ENCODE measurements at regions not wholly inside any gene's neighbourhood (a gene's known extent, or its start where the extent isn't known, plus 50 kb on each side); places are given as distances from the start of the nearest gene placed in this dataset.
"Not testable (repeated sequence)": the region's sequence is repeated elsewhere in the genome, so short reads cannot be mapped to it uniquely, and the experiment has no call there.

DNA sequence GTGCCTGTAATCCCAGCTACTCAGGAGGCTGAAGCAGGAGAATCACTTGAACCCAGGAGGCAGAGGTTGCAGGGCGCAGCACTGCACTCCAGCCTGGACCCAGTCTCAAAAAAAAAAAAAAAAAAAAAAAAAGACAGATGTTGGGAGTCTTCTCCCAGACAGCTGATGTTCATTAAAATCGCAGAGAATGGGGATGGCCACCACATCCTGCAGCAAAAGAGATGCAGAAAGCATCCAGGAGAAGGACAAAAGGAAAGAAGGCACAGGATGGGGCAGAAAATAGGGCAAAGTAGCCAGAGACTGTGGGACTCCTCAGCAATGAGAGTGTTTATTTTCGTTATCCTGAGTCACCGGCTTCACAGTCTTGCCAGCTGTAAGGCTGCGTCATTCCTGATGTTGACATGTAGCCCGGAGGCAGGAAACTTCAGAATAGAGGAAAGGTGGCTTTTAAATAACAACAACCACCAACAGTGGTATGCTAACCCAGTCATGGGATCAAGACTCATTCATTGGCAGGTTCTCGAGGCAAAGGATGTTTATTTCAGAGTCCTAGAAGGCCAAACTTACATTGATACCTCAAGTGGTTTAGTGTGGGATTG lies 149.5 kb upstream of the SVIL start:
- no peak for DNase-seq

DNA sequence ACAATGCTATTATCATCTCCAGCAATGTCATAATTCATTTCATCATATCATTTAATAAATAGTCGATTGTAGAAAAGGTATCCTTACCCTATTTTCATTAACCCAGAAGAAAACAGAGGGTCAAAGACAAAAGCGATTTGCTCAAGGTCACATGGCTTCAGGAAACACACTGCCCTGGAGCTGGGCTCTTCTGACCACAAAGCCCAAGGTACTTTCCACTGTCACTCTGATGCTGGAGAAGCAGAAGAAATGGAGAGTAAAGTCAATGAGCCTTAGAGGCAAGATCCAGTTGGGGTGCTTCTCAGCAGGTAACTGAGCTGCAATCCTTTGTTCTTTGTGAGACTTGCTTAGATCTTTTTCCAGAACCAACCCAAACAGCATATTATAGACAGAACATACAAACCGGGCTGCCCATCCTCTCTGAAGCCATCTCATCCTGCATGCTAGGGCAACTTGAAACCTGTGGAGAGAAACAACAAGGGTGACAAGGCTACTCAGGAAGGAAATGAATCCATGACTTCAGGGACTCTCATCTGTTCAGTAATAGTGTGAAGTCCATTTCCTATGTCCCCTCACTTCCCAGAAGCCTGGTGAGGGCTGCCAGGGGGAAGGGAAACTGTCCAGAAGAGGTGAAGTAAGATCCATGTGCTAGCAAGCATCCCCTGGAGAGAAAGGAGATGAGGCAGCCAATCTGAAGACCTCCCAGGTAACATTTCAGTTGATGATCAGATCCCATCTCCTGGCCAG lies 148.6 kb upstream of the SVIL start:
- no peak for DNase-seq

DNA sequence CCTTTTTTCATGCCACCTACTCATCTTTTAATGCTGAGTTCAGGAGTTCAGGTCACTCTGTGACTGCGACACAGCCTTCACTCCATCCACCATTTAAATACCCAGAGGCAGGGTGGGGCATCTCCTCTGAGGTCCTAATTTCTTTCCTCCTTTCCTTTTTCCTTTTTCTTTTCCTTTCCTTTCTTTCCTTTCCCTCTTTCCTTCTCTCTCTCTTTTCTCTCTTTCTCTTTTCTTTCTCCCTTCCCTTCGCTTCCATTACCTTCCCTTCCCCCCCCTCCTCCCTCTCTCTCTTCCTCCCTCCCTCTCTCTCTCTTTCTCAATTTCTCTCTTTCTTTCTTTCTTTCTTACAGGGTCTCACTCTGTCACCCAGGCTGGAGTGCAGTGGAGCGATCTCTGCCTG lies 145.9 kb upstream of the SVIL start:
- DNase-seq = no peak

DNA sequence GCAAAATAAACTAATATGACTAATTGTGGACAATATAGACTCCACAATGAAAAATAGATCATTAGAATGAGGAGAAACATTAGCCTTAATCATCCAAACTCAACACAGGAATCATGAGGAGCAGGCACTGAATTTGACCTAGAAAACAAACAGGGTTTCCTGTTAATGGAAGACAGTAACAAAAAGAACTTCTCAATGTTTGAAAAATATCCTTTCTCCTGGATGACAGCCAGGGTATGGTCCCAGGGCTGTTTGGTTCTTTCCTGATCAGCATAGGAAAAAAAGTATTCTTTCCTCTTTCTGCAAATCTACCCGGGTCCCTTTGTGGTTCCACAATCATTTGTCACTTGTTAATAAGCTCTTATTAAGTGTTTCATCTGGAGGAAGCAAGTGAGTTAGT lies 145.3 kb upstream of the SVIL start:
- DNase-seq = no peak

DNA sequence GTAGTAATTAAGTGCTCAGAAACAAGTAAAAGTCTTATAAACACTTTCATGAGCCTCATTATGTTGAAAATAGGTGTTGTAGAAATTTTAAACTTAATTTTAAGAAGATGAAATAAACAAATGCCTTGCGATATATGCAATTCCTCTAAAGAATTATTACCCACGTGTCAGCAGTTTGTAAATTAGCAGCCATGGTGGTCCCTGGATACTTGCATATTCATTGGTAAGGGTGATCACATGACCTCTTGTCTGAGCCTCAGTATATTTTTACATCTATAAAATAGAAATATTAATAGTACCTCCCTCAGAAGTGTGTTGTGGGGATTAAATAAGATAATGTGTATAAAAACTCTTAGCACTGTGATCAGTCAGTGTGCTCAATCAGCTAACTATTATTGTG lies 141.5 kb upstream of the SVIL start:
- DNase-seq = no peak

DNA sequence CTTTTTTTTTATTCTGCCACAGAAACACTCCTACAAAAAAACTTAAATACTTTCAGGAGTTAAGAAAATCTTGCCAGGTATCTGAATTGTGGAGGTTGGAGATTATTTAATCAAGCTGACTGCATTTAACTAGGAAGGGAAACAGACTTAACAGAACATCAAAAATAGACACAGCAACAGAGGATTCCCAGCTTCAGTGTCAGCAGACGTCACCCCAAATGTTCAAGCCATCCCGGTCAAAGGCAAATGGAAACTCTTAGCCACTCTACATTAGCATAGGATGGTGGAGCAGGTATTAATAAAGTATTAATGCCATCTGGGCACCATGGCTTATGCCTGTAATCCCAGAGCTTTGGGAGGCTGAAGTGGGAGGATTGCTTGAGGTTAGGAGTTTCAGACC lies 139.7 kb upstream of the SVIL start:
- no peak for DNase-seq

DNA sequence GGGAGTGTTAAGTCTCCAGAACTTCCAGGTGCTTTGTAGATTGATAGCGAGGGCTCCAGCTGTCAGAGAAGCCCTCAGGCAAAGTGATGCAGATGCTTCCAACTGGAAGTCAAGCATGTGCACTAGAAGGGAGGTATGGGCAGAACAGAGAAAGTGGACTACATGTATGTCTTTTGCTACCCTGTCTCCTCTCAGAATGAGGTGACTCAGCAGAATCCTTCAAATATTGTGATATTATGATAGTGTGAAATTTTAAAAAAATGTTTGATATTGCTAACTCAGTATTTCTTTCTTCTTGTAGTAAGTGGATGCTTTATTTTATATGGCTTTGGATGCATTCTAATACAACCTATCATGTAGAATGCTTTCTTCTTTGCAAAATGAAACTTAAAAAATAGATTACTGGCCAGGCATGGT lies 138.9 kb upstream of the SVIL start:
- no peak for DNase-seq

DNA sequence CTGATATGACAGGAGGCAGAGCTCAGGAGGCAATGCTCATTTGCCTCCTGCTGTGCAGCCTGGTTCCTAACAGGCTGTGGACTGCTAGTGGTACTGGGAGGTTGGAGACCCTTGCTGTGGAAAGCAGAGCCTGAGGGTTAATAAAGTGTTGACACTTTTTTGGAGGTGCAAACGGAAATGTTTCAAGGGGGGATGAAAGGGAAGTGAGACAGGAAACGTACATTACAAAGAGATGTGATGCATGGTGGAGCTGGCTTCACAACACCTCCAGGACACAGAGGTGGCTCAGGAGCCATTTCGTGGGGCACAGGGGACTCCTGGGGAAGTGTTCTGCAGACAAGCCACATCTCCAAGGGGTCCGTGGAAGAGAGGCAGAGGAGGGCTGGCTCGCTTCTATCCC lies 137.6 kb upstream of the SVIL start:
- DNase-seq = no peak

DNA sequence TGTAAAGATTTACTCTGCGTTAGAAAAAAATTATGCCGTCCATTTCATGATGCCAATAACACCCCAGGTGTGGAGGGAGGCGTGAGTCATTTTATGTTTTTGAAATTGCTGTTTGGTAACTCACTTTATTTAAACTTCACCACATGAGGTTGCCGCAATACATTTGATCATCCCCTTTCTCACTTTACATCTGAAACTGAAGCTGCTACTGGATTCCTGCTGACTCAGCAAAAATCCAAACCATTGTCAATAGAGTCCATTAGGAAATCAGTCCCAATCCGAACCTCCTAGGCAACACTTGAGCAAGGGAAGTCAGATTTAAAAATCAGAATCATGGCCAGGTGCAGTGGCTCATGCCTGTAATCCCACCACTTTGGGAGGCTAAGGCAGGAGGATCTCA lies 136.6 kb upstream of the SVIL start:
- DNase-seq = no peak

DNA sequence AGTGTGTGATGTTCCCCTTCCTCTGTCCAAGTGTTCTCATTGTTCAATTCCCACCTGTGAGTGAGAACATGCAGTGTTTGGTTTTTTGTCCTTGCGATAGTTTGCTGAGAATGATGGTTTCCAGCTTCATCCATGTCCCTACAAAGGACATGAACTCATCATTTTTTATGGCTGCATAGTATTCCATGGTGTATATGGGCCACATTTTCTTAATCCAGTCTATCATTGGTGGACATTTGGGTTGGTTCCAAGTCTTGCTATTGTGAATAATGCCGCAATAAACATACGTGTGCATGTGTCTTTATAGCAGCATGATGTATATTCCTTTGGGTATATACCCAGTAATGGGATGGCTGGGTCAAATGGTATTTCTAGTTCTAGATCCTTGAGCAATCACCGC lies 134.5 kb upstream of the SVIL start:
- not testable (repeated sequence) for DNase-seq

DNA sequence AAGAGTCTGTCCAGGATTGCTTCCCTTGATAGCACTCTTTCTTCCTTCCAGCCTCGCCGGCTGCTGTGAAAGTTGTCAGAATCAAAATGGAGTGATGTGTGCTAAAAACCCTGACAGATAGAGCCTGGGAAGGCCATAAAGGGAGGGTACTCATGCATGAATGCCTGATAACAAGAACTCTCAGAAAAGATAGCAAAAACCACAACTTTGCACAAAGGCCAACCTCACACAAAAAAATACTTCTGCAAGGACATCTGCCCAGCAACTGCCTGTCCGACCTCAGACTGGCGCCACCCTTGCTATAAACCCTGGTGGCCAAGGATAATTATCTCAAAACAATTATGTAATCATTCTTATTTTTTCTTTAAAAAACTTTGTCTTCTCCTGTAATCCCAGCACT lies 133.2 kb upstream of the SVIL start:
- DNase-seq = no peak

DNA sequence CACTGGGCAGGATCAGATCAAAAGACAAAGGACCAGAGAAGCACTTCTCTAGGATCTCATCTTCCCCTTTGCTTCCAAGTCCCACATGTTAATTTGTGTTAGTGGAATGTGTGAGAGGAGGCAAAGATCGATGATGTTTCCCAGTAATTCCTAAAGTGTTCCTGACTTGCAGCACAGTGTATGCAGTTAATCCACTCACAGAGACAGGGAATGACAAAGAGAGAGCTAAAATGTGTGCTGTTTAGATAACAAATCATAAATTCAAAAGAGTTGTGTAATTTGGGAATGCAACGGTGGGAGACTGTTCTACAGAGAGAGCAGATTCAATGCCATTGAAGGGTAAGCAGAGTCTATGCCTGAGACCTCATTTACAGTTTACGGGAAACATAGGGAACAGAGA lies 132.0 kb upstream of the SVIL start:
- no peak for DNase-seq

DNA sequence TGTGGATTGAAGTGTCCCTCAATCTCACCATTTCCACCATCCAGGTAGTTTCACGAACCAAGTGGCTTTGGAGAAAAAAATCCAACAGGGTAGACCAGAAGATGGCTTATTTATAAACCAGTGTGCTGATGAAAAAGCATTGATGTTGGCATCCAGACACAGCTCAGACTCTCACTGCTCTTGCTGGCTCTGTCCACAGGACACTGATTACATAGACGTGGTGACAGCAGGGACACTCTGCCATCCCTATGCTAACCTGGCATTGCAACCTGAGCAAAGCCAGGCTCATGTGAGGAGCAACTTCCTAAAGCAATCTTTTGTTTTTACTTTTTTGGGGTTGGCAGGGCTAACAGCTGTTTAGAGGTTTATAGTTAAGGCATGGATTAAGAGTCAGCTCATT lies 130.6 kb upstream of the SVIL start:
- no peak for DNase-seq

DNA sequence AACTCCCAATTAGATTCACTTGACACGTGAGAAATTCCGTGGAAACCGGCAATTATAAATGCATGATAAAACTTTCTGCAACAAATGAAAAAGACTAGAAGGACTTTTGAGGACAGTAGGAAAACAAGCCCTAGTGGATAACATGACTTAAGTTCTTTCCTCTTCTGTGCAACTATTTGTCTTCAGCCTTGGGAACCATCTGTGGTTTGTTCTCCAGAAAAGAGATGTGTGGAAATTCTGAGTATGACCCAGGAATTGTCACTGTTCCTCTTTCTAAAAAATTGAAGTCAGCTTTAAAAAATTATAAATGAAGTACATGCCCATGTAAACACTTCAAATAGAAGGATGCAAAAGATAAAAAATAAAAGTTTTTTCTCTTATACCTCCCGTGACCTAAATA lies 128.6 kb upstream of the SVIL start:
- no peak for DNase-seq

DNA sequence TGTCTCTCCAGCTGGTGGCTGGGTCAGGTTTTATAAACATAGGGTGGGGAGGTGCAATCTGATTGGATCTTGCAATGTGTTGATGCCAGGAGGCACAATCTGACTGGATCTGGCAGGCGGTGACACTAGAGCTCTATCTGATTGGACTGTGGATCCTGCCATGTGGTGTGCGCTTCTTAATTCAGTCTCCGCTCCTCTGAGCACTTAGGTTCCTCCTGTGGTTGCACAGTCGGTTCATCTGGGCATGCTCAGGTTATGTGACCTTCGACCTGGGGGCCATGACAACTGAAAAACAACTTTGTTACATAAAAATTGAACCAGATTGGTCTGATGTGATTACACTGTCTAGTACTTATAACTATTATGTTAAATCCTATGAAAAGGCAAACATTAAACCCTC lies 127.1 kb upstream of the SVIL start:
- DNase-seq = no peak

DNA sequence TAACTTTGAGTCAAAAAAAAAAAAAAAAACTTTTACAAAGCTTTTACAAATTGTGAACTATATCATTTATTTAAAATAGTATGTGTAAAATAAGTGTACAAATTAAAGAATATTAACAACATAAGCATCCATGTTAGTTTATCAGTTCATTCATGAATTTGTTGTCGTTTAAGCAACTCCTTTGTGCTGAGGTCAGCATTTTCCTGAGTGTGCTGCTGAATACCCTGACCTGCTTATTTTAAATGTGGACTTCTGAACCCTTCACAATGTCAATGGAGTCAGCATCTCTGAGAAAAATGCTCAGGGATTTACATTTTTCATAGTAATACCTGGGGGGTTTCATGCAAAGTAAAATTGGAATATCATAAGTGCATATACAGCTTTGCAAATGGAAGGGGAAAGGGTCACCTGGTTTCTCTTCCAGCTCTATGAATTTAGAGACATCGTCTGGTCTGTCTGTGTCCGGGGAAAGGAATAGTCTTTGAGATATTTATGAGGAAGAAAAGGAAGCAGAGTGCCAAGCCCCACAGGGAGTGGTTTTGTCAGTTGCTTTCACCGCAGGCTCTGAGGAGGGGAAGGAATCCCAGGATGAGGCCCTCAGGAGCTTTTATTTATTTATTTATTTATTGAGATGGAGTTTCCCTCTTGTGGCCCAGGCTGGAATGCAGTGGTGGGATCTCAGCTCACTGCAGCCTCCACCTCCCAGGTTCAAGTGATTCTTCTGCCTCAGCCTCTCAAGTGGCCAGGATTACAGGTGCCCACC lies 125.5 kb upstream of the SVIL start:
- no peak for DNase-seq

DNA sequence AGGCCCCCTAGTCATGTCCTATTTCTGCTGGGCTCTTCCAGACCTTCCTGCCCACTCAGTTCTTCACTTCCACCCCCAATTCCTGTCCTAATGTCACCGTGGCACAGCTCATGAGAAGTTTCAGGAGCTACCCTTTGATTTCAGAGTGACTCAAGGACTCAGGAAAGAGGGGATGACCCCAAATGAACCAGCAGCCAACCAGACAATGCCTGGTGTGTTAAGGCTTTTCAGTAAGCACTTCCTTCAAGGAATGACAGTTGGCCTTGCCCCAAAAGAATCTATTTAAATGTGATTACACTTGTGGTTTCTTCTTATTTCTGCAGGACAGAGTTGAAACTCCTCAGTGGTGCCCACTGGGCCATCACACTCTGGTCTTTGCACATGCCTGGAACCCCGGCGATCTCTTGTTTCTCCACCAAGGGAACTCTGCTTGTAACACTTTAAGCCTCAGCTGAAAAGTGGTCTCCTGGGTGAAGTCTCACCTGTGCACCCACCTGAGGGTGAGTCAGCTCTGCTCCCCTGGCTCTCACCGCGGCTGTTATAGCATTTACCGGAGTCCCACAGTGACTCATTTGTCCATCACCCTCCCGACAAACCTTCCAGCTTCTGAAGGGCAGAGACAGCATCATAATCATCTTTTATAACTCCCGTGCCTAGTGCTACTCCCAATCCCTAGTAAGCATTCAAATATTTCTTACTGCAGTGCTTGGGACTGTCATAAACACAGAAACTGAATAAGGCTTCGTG lies 123.0 kb upstream of the SVIL start:
- DNase-seq = no peak

DNA sequence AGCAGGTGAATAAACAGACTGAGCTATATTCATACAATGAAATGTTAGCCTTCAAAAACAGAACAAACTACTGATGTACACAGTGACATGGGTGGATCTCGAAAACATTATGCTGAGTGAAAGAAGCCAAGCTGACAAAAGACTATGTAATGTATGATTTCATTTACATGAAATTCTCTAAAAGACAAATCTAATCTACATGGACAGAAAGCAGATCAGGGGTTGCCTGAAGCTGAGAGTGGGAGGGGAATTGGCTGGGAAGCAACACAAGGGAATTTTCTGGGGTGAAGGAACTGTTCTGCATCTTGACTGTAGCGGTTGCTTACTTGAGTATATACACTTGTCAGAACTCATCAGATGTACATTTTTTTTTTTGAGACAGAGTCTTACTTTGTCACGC lies 121.7 kb upstream of the SVIL start:
- DNase-seq = no peak

DNA sequence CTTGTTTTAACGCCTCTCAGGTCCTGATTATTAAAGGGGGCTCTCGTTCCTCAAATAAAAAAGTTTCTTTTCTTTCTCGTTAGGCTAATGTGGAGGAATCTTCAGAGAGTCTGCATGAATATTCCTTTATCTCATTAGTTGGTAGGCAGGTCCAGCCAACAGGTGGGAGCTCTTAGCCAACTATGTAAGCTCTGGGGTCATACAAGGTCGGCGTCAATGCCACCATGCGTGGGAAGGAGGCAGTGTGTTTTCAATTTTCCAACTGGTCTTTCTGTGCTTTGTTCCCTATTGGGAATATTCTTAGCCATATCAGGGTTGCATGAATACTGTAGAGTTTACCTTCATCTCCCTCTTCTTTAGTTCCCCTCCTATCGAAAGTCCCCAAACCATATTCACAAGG lies 118.5 kb upstream of the SVIL start:
- no peak for DNase-seq

DNA sequence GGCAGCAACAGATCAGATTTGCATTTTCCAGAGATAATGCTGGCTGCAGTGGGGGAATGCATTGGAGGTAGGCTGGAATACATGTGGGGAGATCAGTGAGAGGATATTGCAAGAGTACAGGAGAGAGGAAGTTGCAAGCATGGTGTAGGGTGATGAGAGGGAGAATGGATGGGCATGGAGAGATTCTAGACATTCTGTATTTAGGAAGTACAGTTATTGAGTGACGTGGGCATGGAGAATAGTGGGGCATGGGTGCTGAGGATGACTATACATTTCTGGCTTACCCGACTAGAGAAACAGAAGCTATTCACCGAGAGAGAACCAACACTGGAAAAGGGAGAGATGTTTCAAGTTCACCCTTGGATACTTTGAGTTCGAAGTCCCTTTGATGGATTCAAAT lies 116.9 kb upstream of the SVIL start:
- DNase-seq = no peak

DNA sequence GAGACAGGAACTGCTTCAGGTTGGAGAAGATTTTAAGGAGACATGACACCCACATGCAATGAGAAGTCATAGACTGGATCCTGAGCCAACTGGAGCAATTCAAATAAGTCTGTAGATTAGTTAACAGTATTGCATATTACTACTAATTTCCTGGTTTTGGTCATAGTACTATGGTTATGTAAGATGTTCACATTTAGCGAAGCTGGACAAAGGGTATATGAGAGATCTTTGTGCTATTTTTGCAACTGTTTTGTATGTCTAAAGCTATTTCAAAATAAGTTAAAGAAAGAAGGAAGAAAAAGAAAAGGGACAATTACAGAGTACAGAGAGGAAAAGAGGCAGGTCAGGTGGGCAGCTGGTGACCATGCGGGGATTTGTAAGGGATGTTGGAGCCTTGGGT lies 116.5 kb upstream of the SVIL start:
- DNase-seq = no peak

DNA sequence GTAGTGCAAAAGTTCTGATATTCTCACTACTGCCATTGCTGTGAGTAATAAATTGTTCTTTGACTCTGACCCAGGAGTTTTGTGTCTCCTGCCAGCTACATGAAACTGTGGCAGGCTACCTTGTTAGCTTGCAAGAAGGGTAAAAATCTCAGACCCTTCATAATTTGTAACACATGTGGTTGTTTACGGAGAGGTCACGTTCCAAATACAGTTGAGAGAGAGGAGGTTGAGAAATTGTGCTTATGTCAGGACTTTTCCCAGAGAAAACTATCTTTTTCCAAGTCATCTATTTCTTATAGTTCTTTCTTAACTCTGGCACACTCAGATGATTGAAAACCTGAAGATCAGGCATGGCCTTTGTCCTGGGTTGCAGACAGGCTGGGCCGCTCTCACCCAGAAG lies 114.4 kb upstream of the SVIL start:
- no peak for DNase-seq

DNA sequence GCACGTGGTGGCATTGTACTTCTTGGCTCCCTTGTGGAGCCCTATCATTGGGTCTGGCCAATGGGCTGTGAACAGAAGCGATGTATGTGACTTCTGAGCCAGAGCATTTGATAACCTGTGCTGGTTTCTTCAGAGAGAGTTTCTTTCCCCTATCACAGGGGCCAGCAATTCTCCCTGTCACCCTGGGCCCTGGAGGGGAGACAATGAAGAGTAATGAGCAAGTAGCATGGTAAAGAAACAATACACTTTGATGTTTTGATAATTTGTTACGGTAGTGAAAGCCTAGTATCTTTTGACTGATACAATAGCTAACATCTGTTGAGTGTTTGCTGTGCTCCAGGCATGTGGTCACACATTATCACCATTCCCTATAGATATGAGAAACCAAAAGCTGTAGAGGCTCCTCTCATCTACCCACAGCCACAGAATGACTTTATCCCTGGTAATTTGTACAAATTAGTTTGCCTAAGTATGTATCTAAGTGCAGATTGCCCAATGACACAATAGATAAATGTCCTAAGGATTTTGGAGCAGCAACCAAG lies 113.4 kb upstream of the SVIL start:
- DNase-seq = no peak

Measured in CD4-positive, alpha-beta T cell treated with Interleukin-6 for 4 hours (primary cell).